ENCODE measurements at regions not wholly inside any gene's neighbourhood (a gene's known extent, or its start where the extent isn't known, plus 50 kb on each side); places are given as distances from the start of the nearest gene placed in this dataset.
"Not testable (repeated sequence)": the region's sequence is repeated elsewhere in the genome, so short reads cannot be mapped to it uniquely, and the experiment has no call there.

GRCh38 chr1:47664896-47665295 lies 227.1 kb downstream of the FOXD2 start:
- TF ChIP-seq CTCF (optimal IDR thresholded peaks at IDR 0.05 in 1 of 3, IDR thresholded peaks at IDR 0.05 in 1 of 3, conservative IDR thresholded peaks at IDR 0.05 in 1 of 3; ENCODE audit: extremely low read depth in 1 of 3, insufficient read depth in 2 of 3, low read length in 3 of 3); EZH2 (IDR thresholded peaks at IDR 0.05; ENCODE audit: low read length): not testable (repeated sequence)
